Neuronal stem cell (in vitro differentiated cells): ENCODE measurements at regions not wholly inside any gene's neighbourhood (a gene's known extent, or its start where the extent isn't known, plus 50 kb on each side); places are given as distances from the start of the nearest gene placed in this dataset.

Experiments used
- DNase-seq: peaks from one replicate; pipeline ENCODE4 v3.0.0-alpha.2; 2013; ENCODE audit warnings: low spot score
- H2AFZ ChIP-seq: one replicate; pipeline ENCODE4 v1.6.1; 2013; ENCODE audit warnings: mild to moderate bottlenecking, low read length, inconsistent platforms
- H2AK5ac ChIP-seq: 2 replicates; pipeline ENCODE4 v1.6.1; 2013; ENCODE audit warnings: low read depth, mild to moderate bottlenecking, inconsistent platforms, low read length, moderate library complexity, mixed read lengths
- H2BK120ac ChIP-seq: 2 replicates; pipeline ENCODE4 v1.6.1; 2013; ENCODE audit warnings: low read depth, mild to moderate bottlenecking, inconsistent platforms, low read length, moderate library complexity, mixed read lengths
- H2BK12ac ChIP-seq: one replicate; pipeline ENCODE4 v1.6.1; 2013; ENCODE audit warnings: low read length, inconsistent platforms
- H2BK15ac ChIP-seq: 2 replicates; pipeline ENCODE4 v1.6.1; 2013; ENCODE audit warnings: mild to moderate bottlenecking, low read length, inconsistent platforms, mixed read lengths
- H2BK5ac ChIP-seq: one replicate; pipeline ENCODE4 v1.6.1; 2013; ENCODE audit warnings: inconsistent platforms, mild to moderate bottlenecking, low read length, moderate library complexity
- H3K14ac ChIP-seq: one replicate; pipeline ENCODE4 v1.6.1; 2013; ENCODE audit warnings: low read length, inconsistent platforms
- H3K18ac ChIP-seq: 2 replicates; pipeline ENCODE4 v1.6.1; 2013; ENCODE audit warnings: low read length, inconsistent platforms
- H3K23ac ChIP-seq: 2 replicates; pipeline ENCODE4 v1.6.1; 2013; ENCODE audit warnings: low read depth, mild to moderate bottlenecking, mixed read lengths, low read length, inconsistent platforms; ENCODE audit not compliant: poor library complexity
- H3K27ac ChIP-seq: replicated peaks from 3 replicates; pipeline ENCODE4 v1.5.1; 2013; ENCODE audit warnings: low read length, inconsistent platforms
- H3K27me3 ChIP-seq, 3 experiments: 2 replicates each; pipeline ENCODE4 v1.6.1; 2013; ENCODE audit warnings: low read length in 3 of 3, mild to moderate bottlenecking in 2 of 3, inconsistent platforms in 1 of 3, low read depth in 1 of 3, mixed read lengths in 1 of 3, moderate library complexity in 1 of 3; ENCODE audit not compliant: control insufficient read depth in 3 of 3, insufficient read depth in 3 of 3
- H3K36me3 ChIP-seq, 2 donors: replicated peaks in 1 of 2; 2 replicates each; pipeline ENCODE4 v1.6.1; 2013; ENCODE audit warnings: low read length in 2 of 2; ENCODE audit not compliant: control insufficient read depth in 2 of 2, insufficient read depth in 2 of 2
- H3K4ac ChIP-seq: 2 replicates; pipeline ENCODE4 v1.6.1; 2013; ENCODE audit warnings: inconsistent platforms, mild to moderate bottlenecking, low read length, moderate library complexity
- H3K4me1 ChIP-seq, 2 donors: 1 replicate in 1 of 2; 2 replicates in 1 of 2; pipeline ENCODE4 v1.6.1; 2013; ENCODE audit warnings: low read length in 2 of 2, low read depth in 1 of 2; ENCODE audit not compliant: control insufficient read depth in 2 of 2, insufficient read depth in 1 of 2
- H3K4me2 ChIP-seq: one replicate; pipeline ENCODE4 v1.6.1; 2013; ENCODE audit warnings: mild to moderate bottlenecking, low read length, inconsistent platforms; ENCODE audit not compliant: insufficient read depth, poor library complexity, severe bottlenecking
- H3K4me3 ChIP-seq, 2 donors: 2 replicates each; pipeline ENCODE4 v1.5.1; 2013; ENCODE audit warnings: low read length in 2 of 2, mild to moderate bottlenecking in 2 of 2, inconsistent platforms in 1 of 2, moderate library complexity in 1 of 2
- H3K79me1 ChIP-seq: one replicate; pipeline ENCODE4 v1.6.1; 2013; ENCODE audit warnings: low read depth, mild to moderate bottlenecking, inconsistent platforms, low read length, moderate library complexity
- H3K9ac ChIP-seq: one replicate; pipeline ENCODE4 v1.6.1; 2013; ENCODE audit warnings: mild to moderate bottlenecking, low read depth, low read length, inconsistent platforms; ENCODE audit not compliant: poor library complexity
- H3K9me3 ChIP-seq, 2 donors: replicated peaks in 1 of 2; 2 replicates each; pipeline versions ENCODE3 to v1.6.1; 2013; ENCODE audit warnings: low read length in 2 of 2, mild to moderate bottlenecking in 2 of 2, inconsistent platforms in 1 of 2, low read depth in 1 of 2, mixed read lengths in 1 of 2, moderate library complexity in 1 of 2; ENCODE audit not compliant: control insufficient read depth in 2 of 2, insufficient read depth in 1 of 2
- H4K8ac ChIP-seq: one replicate; pipeline ENCODE4 v1.6.1; 2013; ENCODE audit warnings: low read depth, mild to moderate bottlenecking, inconsistent platforms, low read length, moderate library complexity
- H4K91ac ChIP-seq: one replicate; pipeline ENCODE4 v1.6.1; 2013; ENCODE audit warnings: low read length, low read depth, mild to moderate bottlenecking, inconsistent platforms; ENCODE audit not compliant: poor library complexity
- WGBS, 2 donors: extraction: QIAGEN DNeasy Blood & Tissue Kit; methylation state at CpG; one replicate each; pipeline ENCODE4 v1.1.7; 2013; ENCODE audit warnings: missing lambda C conversion rate in 2 of 2, mixed read lengths in 1 of 2; ENCODE audit not compliant: insufficient read length in 2 of 2, insufficient replicate concordance in 1 of 2; ENCODE audit errors: extremely low coverage in 2 of 2; 5-methylcytosine and 5-hydroxymethylcytosine counted together

GRCh38 chr16:13492046-13492445 lies 427.9 kb upstream of the ERCC4 start:
- Histone ChIP-seq H3K27me3 (no peaks in the 10 kb centered on the region), H2BK15ac (no peak overlapping the region), H3K18ac (no peak overlapping the region)

GRCh38 chr16:13503960-13504635 lies 415.9 kb upstream of the ERCC4 start:
- no peak for DNase-seq
- no CpG with 5 or more reads among the region's 5 CpGs for WGBS, 2 donors

More at GRCh38 chr16:13492046-13492445, 427.9 kb upstream of the ERCC4 start:
- H2BK120ac ChIP-seq: no peak overlapping the region
- H4K91ac ChIP-seq: no peak overlapping the region
- no CpG with 5 or more reads among the region's 4 CpGs for WGBS, 2 donors
- H2AFZ ChIP-seq: no peak overlapping the region
- H2BK5ac ChIP-seq: no peak overlapping the region
- no peak overlapping the region for H2AK5ac ChIP-seq
- no peak for DNase-seq
- no peak overlapping the region for H3K23ac ChIP-seq
- H2BK12ac ChIP-seq: no peak overlapping the region
- H3K9ac ChIP-seq: no peak overlapping the region
- H3K27ac ChIP-seq: no peak overlapping the region
- H3K14ac ChIP-seq: no peak overlapping the region
- no peak overlapping the region for H3K4me2 ChIP-seq
- no peaks in the 10 kb centered on the region for H3K79me1 ChIP-seq
- no peaks in the 10 kb centered on the region for H3K4me1 ChIP-seq
- H3K36me3 ChIP-seq: no peaks in the 10 kb centered on the region
- no peak overlapping the region for H3K4me3 ChIP-seq
- H3K4ac ChIP-seq: no peak overlapping the region
- no peaks in the 10 kb centered on the region for H3K9me3 ChIP-seq
- H4K8ac ChIP-seq: no peak overlapping the region

GRCh38 chr16:13507530-13507929 lies 412.4 kb upstream of the ERCC4 start:
- Histone ChIP-seq H3K4ac (no peak overlapping the region), H2BK120ac (no peak overlapping the region), H2AK5ac (no peak overlapping the region), H2BK15ac (no peak overlapping the region), H4K8ac (no peak overlapping the region), H3K23ac (no peak overlapping the region), H2AFZ (no peak overlapping the region), H3K36me3 (no peaks in the 10 kb centered on the region), H3K9me3 (no peaks in the 10 kb centered on the region), H3K4me1 (peaks cover 0 to 2% of the 10 kb centered on the region in 2 donors), H3K79me1 (no peaks in the 10 kb centered on the region), H3K9ac (no peak overlapping the region), H2BK12ac (no peak overlapping the region), H3K27me3 (no peaks in the 10 kb centered on the region), H3K4me2 (no peak overlapping the region), H3K14ac (no peak overlapping the region), H3K18ac (no peak overlapping the region), H2BK5ac (no peak overlapping the region), H3K27ac (no peak overlapping the region), H4K91ac (no peak overlapping the region), H3K4me3 (no peak overlapping the region)
- no peak for DNase-seq
- WGBS, 2 donors: no CpG with 5 or more reads among the region's 5 CpGs

More at GRCh38 chr16:13503960-13504635, 415.9 kb upstream of the ERCC4 start:
- Histone ChIP-seq H3K27ac (no peak overlapping the region), H3K4me3 (no peak overlapping the region), H2BK5ac (no peak overlapping the region), H4K91ac (no peak overlapping the region), H2BK120ac (no peak overlapping the region), H3K9me3 (no peaks in the 10 kb centered on the region), H3K27me3 (no peaks in the 10 kb centered on the region), H3K4ac (no peak overlapping the region), H3K4me1 (peaks cover 0 to 2% of the 10 kb centered on the region in 2 donors), H2BK12ac (no peak overlapping the region), H3K23ac (no peak overlapping the region), H2BK15ac (no peak overlapping the region), H3K79me1 (no peaks in the 10 kb centered on the region), H3K4me2 (no peak overlapping the region), H4K8ac (no peak overlapping the region), H3K18ac (no peak overlapping the region), H3K14ac (no peak overlapping the region), H3K36me3 (no peaks in the 10 kb centered on the region), H2AFZ (no peak overlapping the region), H2AK5ac (no peak overlapping the region), H3K9ac (no peak overlapping the region)

- no peak overlapping the region for H2AFZ ChIP-seq
- H3K9me3 ChIP-seq: peaks cover 0 to 2% of the 10 kb centered on the region in 2 donors
These were observed 409.4 kb upstream of the ERCC4 start for GRCh38 chr16:13510425-13511151.

More at GRCh38 chr16:13510425-13511151, 409.4 kb upstream of the ERCC4 start:
- DNase-seq: no peak
- Histone ChIP-seq H3K18ac (no peak overlapping the region), H3K4me1 (peaks cover 0 to 2% of the 10 kb centered on the region in 2 donors), H2BK12ac (no peak overlapping the region), H3K27me3 (no peaks in the 10 kb centered on the region), H4K91ac (no peak overlapping the region), H3K23ac (no peak overlapping the region), H3K4me2 (no peak overlapping the region), H2AK5ac (no peak overlapping the region), H3K27ac (no peak overlapping the region), H4K8ac (no peak overlapping the region), H3K14ac (no peak overlapping the region), H2BK120ac (no peak overlapping the region), H2BK15ac (no peak overlapping the region), H2BK5ac (no peak overlapping the region), H3K36me3 (no peaks in the 10 kb centered on the region), H3K9ac (no peak overlapping the region), H3K4me3 (no peak overlapping the region), H3K4ac (no peak overlapping the region), H3K79me1 (no peaks in the 10 kb centered on the region)
- 100% methylated on average over 1 of the region's 5 CpGs; no CpG with 5 or more reads in 1 of the 2 donors for WGBS, 2 donors
